ENCODE measurements at regions not wholly inside any gene's neighbourhood (a gene's known extent, or its start where the extent isn't known, plus 50 kb on each side); places are given as distances from the start of the nearest gene placed in this dataset.
A peak's percentile ranks its signal among the peaks of the same experiment; 100 is the strongest.

DNA sequence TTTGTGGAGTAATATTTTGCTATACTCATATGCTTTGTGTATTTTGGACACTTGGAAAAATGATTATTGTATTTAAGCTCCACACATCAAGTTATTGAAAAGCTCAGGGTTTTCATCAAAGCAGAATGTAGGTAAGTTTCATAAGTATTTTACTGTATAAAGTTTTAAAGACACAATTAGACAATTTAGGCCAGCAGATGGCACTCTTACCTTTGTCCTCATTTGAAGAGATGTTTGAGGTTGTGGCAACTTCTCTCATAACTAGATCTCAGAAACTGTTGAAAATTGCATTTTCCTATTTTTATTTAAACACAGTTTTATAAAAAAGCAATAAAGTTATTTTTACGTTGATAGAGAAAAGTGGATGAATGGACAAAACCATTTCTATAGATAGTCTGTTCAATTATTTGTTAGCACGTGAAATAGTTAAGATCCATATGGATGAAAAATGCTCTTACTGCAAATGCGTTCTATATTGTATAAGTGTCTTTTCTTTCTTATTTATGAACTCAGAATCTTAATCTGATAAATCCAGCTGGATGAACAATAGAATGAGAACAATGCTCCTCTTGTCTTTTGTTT is 300.0 kb downstream of the AEBP2 start:
- no peaks in the 10 kb centered on the region for H3K36me3 ChIP-seq (ENCODE audit: control insufficient read depth in 4 of 4, insufficient read depth in 4 of 4, low read length in 3 of 4)
- H3K9me3 ChIP-seq (ENCODE audit: control extremely low read depth in 1 of 5, control insufficient read depth in 4 of 5, insufficient read depth in 2 of 5, low read depth in 1 of 5, low read length in 4 of 5): peaks cover 0 to 3% (median 0%) of the 10 kb centered on the region in 5 experiments
- H3K4me3 ChIP-seq (ENCODE audit: control insufficient read depth in 1 of 7, extremely low read depth in 1 of 7, insufficient read depth in 4 of 7, low read depth in 2 of 7, low read length in 6 of 7): no peak overlapping the region
- H3K27me3 ChIP-seq (replicated peaks in 2 of 5; ENCODE audit: control insufficient read depth in 4 of 5, insufficient read depth in 5 of 5, low read length in 4 of 5): no peaks in the 10 kb centered on the region
- ChIA-PET POLR2A (no interaction called here), CTCF (interaction anchor here (0.7 to 3.0 kb wide), 16 partner anchors 8 to 1058 kb away, joined by 3 to 20 read pairs (median 4); no protein-coding TSS in a partner anchor)
- no CpG with 5 or more reads among the region's 3 CpGs for WGBS (ENCODE audit: insufficient coverage)
- H3K4me1 ChIP-seq (ENCODE audit: control extremely low read depth in 1 of 4, control insufficient read depth in 4 of 4, insufficient read depth in 4 of 4, low read length in 3 of 4): no peaks in the 10 kb centered on the region
- no peak overlapping the region for H3K27ac ChIP-seq (ENCODE audit: insufficient read depth in 1 of 2, low read depth in 1 of 2, low read length in 2 of 2, poor library complexity in 1 of 2, severe bottlenecking in 2 of 2)
- peak; percentile 59 to 82 (median 76) for DNase-seq

DNA sequence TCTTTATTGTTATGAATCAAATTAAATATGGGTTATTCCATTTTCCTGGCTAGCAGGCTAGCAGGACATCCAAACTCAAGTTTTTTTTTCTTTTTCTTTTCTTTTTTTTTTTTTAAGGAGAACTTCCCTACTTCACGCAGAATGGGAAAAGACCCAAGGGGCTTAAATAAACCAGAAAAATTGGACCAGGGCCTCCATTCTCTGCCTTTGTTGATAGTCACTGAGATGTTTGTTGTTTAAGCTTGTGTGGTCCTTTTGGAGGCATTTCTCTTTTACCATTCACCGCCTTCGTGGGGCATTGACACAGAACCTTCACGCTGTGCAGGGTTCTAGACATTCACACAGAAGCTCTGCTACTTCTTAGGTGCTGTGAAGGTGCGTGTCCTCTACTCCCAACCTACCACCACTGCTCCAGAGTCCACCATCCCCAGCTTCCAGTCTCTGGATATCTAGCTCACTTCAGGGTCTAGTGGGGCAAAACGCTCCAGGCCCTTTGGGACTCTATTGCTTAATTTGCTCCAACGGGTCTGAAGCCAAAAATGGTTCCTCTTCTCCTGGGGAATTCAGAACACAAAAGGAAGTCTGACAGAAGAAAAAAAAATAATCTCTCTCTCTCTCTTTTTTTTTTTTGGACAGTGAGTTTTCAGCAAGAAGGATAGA is 301.3 kb downstream of the AEBP2 start:
- ChIA-PET CTCF (interaction anchor here (1.2 to 3.0 kb wide), 4 partner anchors 17 to 1057 kb away, joined by 4 to 20 read pairs (median 10); no protein-coding TSS in a partner anchor), POLR2A (no interaction called here)
- Histone ChIP-seq H3K36me3 (ENCODE audit: control insufficient read depth in 4 of 4, insufficient read depth in 4 of 4, low read length in 3 of 4) (no peaks in the 10 kb centered on the region), H3K4me1 (ENCODE audit: control extremely low read depth in 1 of 4, control insufficient read depth in 4 of 4, insufficient read depth in 4 of 4, low read length in 3 of 4) (no peaks in the 10 kb centered on the region), H3K27me3 (replicated peaks in 2 of 5; ENCODE audit: control insufficient read depth in 4 of 5, insufficient read depth in 5 of 5, low read length in 4 of 5) (no peaks in the 10 kb centered on the region), H3K9me3 (ENCODE audit: control extremely low read depth in 1 of 5, control insufficient read depth in 4 of 5, insufficient read depth in 2 of 5, low read depth in 1 of 5, low read length in 4 of 5) (no peaks in the 10 kb centered on the region), H3K4me3 (ENCODE audit: control insufficient read depth in 1 of 7, extremely low read depth in 1 of 7, insufficient read depth in 4 of 7, low read depth in 2 of 7, low read length in 6 of 7) (no peak overlapping the region), H3K27ac (ENCODE audit: insufficient read depth in 1 of 2, low read depth in 1 of 2, low read length in 2 of 2, poor library complexity in 1 of 2, severe bottlenecking in 2 of 2) (no peak overlapping the region)
- no peak for DNase-seq
- 60% methylated on average over 2 of the region's 7 CpGs for WGBS (ENCODE audit: insufficient coverage)

DNA sequence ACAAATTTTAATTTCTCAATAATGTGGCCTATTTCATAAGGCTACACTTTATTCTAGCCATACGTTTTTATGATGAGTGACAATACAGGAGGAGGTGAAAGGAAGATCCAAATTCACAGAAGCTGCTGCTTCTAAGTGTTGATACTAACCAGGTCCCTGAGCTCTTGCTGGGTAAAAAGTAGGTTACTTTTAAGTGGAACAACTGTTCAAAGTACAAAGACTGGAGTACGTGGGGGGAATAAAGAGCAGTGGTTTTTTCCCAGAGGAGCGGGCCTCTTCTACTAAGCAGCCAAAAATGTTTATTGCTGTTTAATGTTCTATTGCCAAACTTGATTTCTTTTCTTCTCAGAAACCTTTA is 301.8 kb downstream of the AEBP2 start:
- H3K36me3 ChIP-seq (ENCODE audit: control insufficient read depth in 4 of 4, insufficient read depth in 4 of 4, low read length in 3 of 4): no peaks in the 10 kb centered on the region
- no peak for DNase-seq
- ChIA-PET POLR2A (no interaction called here), CTCF (interaction anchor here (0.6 to 3.0 kb wide), 5 partner anchors 17 to 860 kb away, joined by 3 to 20 read pairs (median 4); no protein-coding TSS in a partner anchor)
- no peak overlapping the region for H3K4me3 ChIP-seq (ENCODE audit: control insufficient read depth in 1 of 7, extremely low read depth in 1 of 7, insufficient read depth in 4 of 7, low read depth in 2 of 7, low read length in 6 of 7)
- WGBS (ENCODE audit: insufficient coverage): 100% methylated on average over 1 of the region's 3 CpGs
- H3K4me1 ChIP-seq (ENCODE audit: control extremely low read depth in 1 of 4, control insufficient read depth in 4 of 4, insufficient read depth in 4 of 4, low read length in 3 of 4): no peaks in the 10 kb centered on the region
- no peaks in the 10 kb centered on the region for H3K9me3 ChIP-seq (ENCODE audit: control extremely low read depth in 1 of 5, control insufficient read depth in 4 of 5, insufficient read depth in 2 of 5, low read depth in 1 of 5, low read length in 4 of 5)
- no peak overlapping the region for H3K27ac ChIP-seq (ENCODE audit: insufficient read depth in 1 of 2, low read depth in 1 of 2, low read length in 2 of 2, poor library complexity in 1 of 2, severe bottlenecking in 2 of 2)
- no peaks in the 10 kb centered on the region for H3K27me3 ChIP-seq (replicated peaks in 2 of 5; ENCODE audit: control insufficient read depth in 4 of 5, insufficient read depth in 5 of 5, low read length in 4 of 5)

DNA sequence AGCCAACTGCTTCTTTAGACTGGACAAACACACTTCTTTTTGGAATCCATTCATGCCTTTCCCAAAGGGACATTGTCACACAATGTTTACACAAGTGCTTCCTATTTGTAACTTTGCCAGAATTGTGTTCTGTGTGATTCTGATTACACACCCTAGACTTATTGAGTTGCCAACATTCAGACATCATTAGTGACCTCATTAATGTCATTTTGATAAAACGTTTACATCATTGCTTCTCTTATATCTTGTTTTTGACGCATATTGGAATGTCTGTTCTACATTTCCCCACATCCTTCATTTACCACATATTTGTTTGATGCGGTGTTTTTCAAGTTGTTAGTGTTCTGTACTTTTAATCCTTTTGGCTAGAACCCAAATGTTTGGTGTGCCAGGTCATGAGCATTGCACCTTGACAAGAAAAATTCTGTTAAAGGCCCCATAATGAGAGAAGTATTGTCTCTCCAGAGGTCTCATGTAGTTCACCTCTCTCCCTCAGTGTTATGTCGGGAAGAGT is 305.5 kb downstream of the AEBP2 start:
- 100% methylated on average over 1 of the region's 4 CpGs for whole genome bisulfite sequencing (ENCODE audit: insufficient coverage)
- H3K27ac ChIP-seq (ENCODE audit: insufficient read depth in 1 of 2, low read depth in 1 of 2, low read length in 2 of 2, poor library complexity in 1 of 2, severe bottlenecking in 2 of 2): no peak overlapping the region
- CTCF ChIA-PET: no interaction called here

DNA sequence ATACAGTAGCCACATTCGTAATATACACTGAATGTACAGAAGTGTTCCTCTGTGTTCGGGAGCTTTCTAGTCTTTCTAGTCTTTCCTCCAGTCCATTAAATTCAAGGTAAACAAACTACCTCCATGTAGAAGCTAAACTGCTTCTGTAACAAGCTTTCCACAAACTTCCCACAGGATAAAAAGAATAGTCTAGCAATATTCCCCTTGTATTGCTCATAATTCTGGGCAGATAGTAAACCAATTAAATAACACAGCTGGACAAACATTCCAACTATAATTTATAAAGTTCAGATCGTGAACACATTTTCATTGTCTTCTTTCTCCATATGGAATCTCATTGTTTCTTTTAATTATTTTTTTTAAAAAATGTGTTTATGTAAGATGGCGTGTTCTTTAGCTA is 307.2 kb downstream of the AEBP2 start:
- H3K27me3 ChIP-seq (replicated peaks in 2 of 5; ENCODE audit: control insufficient read depth in 4 of 5, insufficient read depth in 5 of 5, low read length in 4 of 5): no peaks in the 10 kb centered on the region
- H3K9me3 ChIP-seq (ENCODE audit: control extremely low read depth in 1 of 5, control insufficient read depth in 4 of 5, insufficient read depth in 2 of 5, low read depth in 1 of 5, low read length in 4 of 5): peaks cover 0 to 8% (median 2%) of the 10 kb centered on the region in 5 experiments
- DNase-seq: no peak
- H3K4me1 ChIP-seq (ENCODE audit: control extremely low read depth in 1 of 4, control insufficient read depth in 4 of 4, insufficient read depth in 4 of 4, low read length in 3 of 4): no peaks in the 10 kb centered on the region
- ChIA-PET POLR2A (no interaction called here), CTCF (interaction anchor here (1.1 to 1.3 kb wide), 3 partner anchors 11 to 630 kb away, joined by 3 read pairs; no protein-coding TSS in a partner anchor)
- 100% methylated on average over 2 of the region's 4 CpGs for WGBS (ENCODE audit: insufficient coverage)
- H3K4me3 ChIP-seq (ENCODE audit: control insufficient read depth in 1 of 7, extremely low read depth in 1 of 7, insufficient read depth in 4 of 7, low read depth in 2 of 7, low read length in 6 of 7): no peak overlapping the region
- H3K27ac ChIP-seq (ENCODE audit: insufficient read depth in 1 of 2, low read depth in 1 of 2, low read length in 2 of 2, poor library complexity in 1 of 2, severe bottlenecking in 2 of 2): no peak overlapping the region
- no peaks in the 10 kb centered on the region for H3K36me3 ChIP-seq (ENCODE audit: control insufficient read depth in 4 of 4, insufficient read depth in 4 of 4, low read length in 3 of 4)

More for the DNA sequence above, 305.5 kb downstream of the AEBP2 start:
- peaks cover 0 to 8% (median 2%) of the 10 kb centered on the region in 5 experiments for H3K9me3 ChIP-seq (ENCODE audit: control extremely low read depth in 1 of 5, control insufficient read depth in 4 of 5, insufficient read depth in 2 of 5, low read depth in 1 of 5, low read length in 4 of 5)
- no peak overlapping the region for H3K4me3 ChIP-seq (ENCODE audit: control insufficient read depth in 1 of 7, extremely low read depth in 1 of 7, insufficient read depth in 4 of 7, low read depth in 2 of 7, low read length in 6 of 7)
- no peaks in the 10 kb centered on the region for H3K4me1 ChIP-seq (ENCODE audit: control extremely low read depth in 1 of 4, control insufficient read depth in 4 of 4, insufficient read depth in 4 of 4, low read length in 3 of 4)
- H3K36me3 ChIP-seq (ENCODE audit: control insufficient read depth in 4 of 4, insufficient read depth in 4 of 4, low read length in 3 of 4): no peaks in the 10 kb centered on the region
- no peaks in the 10 kb centered on the region for H3K27me3 ChIP-seq (replicated peaks in 2 of 5; ENCODE audit: control insufficient read depth in 4 of 5, insufficient read depth in 5 of 5, low read length in 4 of 5)
- DNase-seq: no peak
- POLR2A ChIA-PET: no interaction called here

DNA sequence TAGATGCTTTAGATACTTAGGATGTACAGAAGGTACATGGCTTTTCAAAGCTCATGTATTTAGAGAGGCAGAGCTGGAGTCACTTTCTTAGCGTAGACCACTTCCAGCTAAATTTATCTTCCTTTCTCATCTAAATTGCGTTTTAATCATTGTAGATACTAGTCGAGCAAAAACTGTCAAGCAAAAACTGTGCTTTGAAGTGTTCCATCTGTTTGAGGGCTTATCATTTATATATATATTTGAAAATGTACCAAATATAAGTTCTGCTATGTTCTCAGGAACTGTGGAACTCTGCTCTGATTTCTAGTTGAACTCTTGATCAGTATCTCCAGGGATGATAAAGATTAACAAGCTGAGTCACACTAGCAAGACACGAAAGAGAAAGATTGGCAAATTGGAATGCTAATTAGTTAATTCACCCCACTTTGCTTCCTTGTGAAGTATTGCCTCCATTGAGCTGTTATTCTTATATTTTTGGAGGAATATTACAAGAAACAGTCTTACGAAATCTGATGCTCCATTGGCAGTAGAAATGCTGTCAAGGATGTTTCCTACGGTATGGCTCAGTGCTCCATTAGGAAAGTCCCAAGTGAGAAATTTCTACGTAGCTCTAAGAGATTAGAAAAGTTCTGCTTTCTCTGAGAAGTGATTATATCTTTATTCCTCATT is 310.7 kb downstream of the AEBP2 start:
- ChIA-PET POLR2A (no interaction called here), CTCF (interaction anchor here (1.1 kb wide), 1 partner anchor 11 kb away, joined by 3 read pairs; no protein-coding TSS in a partner anchor)
- no peaks in the 10 kb centered on the region for H3K4me1 ChIP-seq (ENCODE audit: control extremely low read depth in 1 of 4, control insufficient read depth in 4 of 4, insufficient read depth in 4 of 4, low read length in 3 of 4)
- no peak for DNase-seq
- H3K27ac ChIP-seq (ENCODE audit: insufficient read depth in 1 of 2, low read depth in 1 of 2, low read length in 2 of 2, poor library complexity in 1 of 2, severe bottlenecking in 2 of 2): no peak overlapping the region
- no peak overlapping the region for H3K4me3 ChIP-seq (ENCODE audit: control insufficient read depth in 1 of 7, extremely low read depth in 1 of 7, insufficient read depth in 4 of 7, low read depth in 2 of 7, low read length in 6 of 7)
- WGBS (ENCODE audit: insufficient coverage): 89% methylated on average over 3 of the region's 7 CpGs
- H3K36me3 ChIP-seq (ENCODE audit: control insufficient read depth in 4 of 4, insufficient read depth in 4 of 4, low read length in 3 of 4): no peaks in the 10 kb centered on the region
- H3K27me3 ChIP-seq (replicated peaks in 2 of 5; ENCODE audit: control insufficient read depth in 4 of 5, insufficient read depth in 5 of 5, low read length in 4 of 5): no peaks in the 10 kb centered on the region
- peaks cover 2 to 19% (median 6%) of the 10 kb centered on the region in 5 experiments for H3K9me3 ChIP-seq (ENCODE audit: control extremely low read depth in 1 of 5, control insufficient read depth in 4 of 5, insufficient read depth in 2 of 5, low read depth in 1 of 5, low read length in 4 of 5)

DNA sequence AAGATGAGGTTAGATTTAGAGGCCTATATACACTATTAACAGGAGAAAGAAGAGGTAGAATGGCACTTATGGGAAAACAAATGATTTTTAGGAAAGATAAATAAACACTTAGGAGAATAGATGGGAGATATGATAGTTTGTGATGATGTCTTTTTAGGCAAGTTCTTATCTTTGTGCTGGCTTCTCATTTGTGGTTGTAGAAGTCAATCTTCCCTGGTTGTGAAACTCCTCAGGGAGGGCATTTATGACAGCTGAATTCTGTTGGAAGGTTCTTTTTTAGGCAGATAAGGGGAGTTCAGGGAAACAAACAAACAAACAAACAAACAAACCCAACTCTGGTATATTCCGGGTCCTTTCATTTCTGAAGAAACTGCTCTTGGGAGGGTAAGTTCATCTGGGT is 311.8 kb downstream of the AEBP2 start:
- Histone ChIP-seq H3K9me3 (ENCODE audit: control extremely low read depth in 1 of 5, control insufficient read depth in 4 of 5, insufficient read depth in 2 of 5, low read depth in 1 of 5, low read length in 4 of 5) (peaks cover 2 to 19% (median 6%) of the 10 kb centered on the region in 5 experiments), H3K36me3 (ENCODE audit: control insufficient read depth in 4 of 4, insufficient read depth in 4 of 4, low read length in 3 of 4) (no peaks in the 10 kb centered on the region), H3K27ac (ENCODE audit: insufficient read depth in 1 of 2, low read depth in 1 of 2, low read length in 2 of 2, poor library complexity in 1 of 2, severe bottlenecking in 2 of 2) (no peak overlapping the region), H3K4me1 (ENCODE audit: control extremely low read depth in 1 of 4, control insufficient read depth in 4 of 4, insufficient read depth in 4 of 4, low read length in 3 of 4) (no peaks in the 10 kb centered on the region), H3K4me3 (ENCODE audit: control insufficient read depth in 1 of 7, extremely low read depth in 1 of 7, insufficient read depth in 4 of 7, low read depth in 2 of 7, low read length in 6 of 7) (no peak overlapping the region), H3K27me3 (replicated peaks in 2 of 5; ENCODE audit: control insufficient read depth in 4 of 5, insufficient read depth in 5 of 5, low read length in 4 of 5) (no peaks in the 10 kb centered on the region)
- no CpG with 5 or more reads among the region's 1 CpG for WGBS (ENCODE audit: insufficient coverage)
- ChIA-PET POLR2A (no interaction called here), CTCF (no interaction called here)
- no peak for DNase-seq

Measured in common myeloid progenitor, CD34-positive (primary cell).